GM19035 (cell line): ENCODE measurements at regions not wholly inside any gene's neighbourhood (a gene's known extent, or its start where the extent isn't known, plus 50 kb on each side); places are given as distances from the start of the nearest gene placed in this dataset.
"Not testable (repeated sequence)": the region's sequence is repeated elsewhere in the genome, so short reads cannot be mapped to it uniquely, and the experiment has no call there.

Source experiments
- ATAC-seq: cut with Tn5 transposase; IDR thresholded peaks from one replicate; pipeline ENCODE4 v1.9.1; 2021; ENCODE audit not compliant: unreplicated experiment

DNA sequence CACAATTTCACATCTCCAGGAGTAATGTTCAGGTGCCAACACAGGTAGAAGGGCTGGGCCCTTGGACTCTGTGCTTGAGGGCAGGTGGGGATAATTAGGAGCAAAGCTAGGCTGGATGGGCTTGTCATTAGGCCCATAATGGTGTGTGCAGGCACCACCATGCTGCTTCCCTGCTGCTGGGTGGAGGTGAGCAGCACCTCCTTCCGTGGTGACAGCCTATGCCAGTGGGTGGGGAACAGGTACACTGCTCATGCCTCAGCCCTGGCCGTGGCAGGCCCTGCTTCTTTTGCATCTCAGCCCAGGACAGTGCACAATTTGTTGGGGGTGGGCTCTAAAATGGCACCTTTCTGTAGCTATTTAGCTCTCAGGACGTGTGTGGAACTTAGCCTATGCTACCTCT is 955.5 kb downstream of the TMTC2 start:
- no peak for ATAC-seq

DNA sequence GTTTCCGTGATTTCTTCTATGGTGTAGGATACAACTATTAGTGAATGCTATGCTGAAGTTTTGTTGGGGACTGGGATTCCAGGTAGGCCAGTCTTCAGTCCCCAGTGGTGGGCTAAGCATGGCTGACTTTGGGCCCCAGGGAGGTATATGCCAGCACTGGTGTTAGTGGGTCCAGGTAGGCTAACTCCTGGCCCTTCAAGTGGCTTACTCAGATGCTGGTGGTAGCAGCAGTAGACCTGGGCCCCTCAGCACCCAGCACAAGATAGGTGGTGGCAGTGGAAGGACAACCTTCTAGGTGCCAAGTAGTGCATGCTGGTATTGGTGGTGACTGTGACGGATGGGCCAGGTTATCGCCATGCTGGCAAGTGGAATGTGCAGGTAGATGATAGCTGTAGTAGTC is 955.1 kb downstream of the TMTC2 start:
- ATAC-seq = no peak

DNA sequence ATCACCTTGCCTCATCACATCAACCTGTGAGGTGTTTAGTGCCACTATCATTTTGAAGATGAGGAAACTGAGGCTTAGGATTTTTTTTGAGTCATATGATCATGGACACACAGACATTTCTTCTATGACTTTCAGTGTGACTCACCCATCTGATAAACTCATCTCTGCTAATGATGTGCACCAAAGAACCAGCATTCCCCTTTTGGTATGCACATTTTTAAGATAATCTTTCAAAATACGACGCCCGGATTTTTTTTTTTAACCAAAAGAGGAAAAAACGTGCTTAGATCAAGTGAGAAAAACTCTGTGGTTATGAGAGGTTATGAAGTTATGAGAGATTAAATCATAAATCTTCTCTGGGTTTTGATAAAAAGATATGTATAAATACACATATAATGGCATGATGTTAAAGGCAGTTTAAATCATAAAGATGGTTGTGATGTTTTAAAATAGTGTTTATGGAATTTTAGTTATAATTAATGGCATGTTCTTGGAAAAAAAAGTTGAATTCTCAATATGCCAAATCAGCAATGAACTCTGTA is 948.1 kb downstream of the TMTC2 start:
- no peak for ATAC-seq

DNA sequence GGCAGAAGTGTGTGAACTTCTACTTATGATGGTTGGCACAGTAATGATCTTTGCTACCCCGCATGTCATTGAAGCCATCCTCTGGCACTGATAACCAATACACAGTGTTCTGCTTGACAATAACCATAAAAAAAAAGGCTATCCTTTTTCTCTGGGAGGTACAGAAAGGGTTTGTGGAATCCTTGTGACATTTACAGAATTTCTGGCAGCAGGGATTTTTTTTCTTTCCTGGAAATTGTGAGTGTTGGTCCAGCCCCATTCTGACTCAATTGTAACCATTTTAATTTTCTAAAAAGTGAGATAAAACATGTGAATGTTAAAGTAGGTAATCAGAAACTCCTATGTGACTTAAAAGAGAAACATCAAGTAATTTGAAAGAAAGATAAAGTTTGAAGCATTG is 943.8 kb downstream of the TMTC2 start:
- ATAC-seq = no peak

DNA sequence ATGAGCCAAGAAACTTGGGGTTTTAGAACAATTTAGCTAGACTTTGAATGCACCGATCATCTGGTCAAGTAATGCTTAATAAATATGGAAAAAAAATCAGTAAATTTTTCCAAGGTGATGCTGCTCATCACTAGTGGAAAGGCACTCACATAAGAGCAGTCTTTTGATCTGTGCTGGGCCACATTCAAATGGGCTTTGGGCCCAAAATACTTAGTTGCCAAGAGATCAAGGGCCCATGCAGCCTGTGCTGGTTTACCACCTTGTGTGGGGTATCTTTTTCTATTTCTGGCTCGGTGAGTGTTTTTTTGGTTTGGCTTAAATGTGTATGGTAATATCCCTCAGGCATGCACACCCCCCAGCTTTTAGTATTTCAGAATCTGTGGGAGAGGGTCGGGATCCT is 943.2 kb downstream of the TMTC2 start:
- no peak for ATAC-seq

DNA sequence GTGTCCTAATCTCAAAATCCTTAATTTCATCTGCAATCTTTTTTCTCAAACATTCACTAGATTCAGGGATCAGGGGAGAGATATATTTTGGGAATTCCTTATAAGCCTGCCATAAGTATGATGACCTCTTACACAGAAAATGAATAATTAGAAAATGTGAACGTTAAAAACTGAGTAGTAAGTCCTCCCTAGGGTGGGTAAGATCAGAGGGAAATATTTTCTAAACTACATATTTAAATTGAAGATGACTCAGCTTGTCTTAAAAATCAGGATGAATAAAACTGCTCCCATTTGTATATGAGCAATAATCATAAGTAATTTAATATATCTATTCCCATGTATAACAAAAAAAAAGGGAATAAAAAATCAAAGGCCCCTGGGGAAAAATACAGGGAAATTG is 935.5 kb downstream of the TMTC2 start:
- ATAC-seq = no peak

DNA sequence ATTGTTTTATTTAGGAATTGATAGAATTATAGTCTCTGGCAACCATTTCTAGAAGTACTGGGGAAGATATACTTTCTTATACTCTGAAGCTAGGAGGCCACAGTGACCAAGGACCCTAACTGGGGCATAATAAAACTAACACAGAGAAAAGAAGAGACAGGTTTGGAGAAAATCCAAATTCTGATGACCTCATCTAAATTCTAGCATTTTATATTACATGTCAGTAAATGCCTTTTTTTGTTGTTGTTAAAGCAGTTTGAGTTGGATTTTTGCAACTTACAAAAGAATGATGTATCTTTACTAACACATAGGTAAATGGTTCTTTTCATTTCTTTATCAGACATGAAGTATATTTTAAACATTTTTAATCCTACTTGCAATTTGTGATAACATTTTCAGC is 933.3 kb downstream of the TMTC2 start:
- ATAC-seq = no peak

DNA sequence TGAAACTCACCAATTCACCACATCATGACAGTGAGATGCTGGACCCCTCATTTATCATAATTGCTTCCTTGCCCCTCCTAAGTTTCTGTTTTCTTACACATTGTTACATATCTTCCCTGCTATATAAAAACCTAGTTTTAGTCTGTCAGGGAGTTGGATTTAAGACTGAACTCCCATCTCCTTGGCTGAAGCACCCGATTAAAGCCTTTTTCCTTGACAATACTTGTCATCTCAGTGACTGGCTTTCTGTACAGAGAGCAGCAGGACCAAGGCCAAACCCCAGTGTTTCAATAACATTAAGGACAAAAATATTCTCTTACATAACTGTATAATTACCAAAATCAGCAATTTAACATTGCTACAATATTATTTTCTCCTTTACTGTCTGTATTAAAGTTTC is 928.4 kb downstream of the TMTC2 start:
- ATAC-seq = no peak

DNA sequence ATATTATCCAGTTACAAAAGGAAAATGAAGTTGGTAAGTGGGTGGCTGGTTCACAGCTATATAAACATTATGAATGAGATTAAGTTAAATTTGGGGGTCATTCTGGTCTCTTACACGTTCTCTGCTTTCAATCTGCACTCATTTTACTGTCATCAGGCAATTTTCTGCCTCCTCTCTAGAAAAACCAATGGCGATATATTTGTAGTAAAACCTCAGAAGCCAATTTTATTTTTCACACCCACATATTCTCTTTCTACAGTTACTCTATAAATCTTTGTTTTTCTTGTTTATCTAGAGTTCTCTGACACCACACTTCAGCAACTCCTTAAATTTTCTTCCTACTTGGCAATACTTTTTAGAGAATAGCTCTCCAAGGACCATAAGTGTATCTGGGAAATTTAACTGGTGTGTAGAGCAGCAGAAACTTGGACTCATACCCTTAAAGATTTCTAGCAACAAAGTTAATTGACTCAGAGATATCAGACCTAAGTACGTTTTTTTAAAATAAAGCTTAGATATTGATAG is 926.9 kb downstream of the TMTC2 start:
- no peak for ATAC-seq

DNA sequence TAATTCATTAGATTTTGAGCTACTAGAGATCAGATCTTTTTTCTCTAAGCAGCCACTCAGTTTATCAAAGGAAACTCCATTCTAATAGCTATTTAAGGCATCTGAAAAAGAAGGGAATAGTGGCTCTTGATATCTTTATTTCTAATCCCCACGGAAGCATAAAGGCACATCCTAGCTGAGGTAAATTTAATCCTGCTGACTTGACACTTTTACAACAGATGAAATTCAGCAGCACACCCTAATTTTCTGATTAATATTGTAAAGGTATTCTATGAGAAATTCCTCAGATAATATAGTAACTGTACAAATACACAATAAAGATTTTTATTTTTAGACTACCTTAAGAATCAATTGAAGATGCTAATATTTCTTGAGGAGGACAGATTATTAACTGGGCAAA is 916.4 kb downstream of the TMTC2 start:
- no peak for ATAC-seq

DNA sequence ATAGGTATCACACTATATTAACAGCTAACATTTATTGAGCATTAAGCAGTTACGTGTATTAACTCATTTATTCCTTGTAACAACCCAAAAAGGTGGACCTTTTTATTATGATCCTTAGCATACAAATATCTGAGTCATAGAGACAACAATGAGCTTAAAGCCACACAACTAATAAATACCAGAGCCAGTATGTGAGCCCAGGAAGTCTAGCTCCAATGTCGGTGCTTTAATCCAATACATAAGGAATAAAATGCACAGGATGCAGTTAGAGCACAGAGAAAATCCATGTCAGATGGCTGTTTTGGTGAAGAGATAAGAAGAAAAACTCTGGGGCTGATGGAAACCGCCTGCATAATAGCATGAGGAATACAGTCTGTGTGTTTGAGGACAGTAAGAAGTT is 888.6 kb downstream of the TMTC2 start:
- no peak for ATAC-seq

DNA sequence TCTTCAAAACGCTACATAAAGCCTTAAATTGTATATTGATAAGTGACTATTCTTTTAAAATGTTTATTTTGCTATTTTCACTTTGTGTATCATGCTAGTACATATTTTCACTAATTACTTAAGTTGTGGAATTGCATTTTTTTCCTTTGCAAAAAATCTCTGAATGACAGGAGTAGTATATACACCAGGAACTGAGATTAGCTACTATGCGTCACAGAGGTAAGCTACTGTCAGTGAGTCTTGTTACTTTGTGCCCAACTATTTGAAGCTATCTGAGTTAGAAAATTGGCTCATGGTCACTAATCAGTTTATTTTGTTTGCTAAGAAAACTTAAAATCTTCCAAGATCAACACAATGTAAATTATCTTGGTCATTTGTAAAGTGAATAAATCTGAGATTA is 887.4 kb downstream of the TMTC2 start:
- no peak for ATAC-seq

DNA sequence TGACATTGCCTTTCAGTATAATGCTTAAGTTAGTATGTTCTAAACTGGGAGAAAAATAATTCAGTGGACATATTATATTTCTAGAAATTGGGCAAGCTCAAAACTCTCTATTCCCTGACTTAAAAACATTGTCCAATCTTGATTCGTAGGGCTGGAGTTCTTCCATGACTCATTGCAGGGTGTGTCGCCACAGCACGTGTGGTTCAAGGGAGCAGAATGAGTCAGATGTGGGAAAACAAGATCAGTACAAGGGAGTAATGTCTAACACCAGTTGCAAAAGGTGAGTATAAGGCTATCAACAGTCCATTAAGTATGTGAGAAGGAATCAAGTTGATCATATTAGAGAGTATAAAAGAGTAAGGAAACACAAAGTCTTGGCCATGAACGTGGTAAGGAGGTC is 887.0 kb downstream of the TMTC2 start:
- ATAC-seq = no peak

DNA sequence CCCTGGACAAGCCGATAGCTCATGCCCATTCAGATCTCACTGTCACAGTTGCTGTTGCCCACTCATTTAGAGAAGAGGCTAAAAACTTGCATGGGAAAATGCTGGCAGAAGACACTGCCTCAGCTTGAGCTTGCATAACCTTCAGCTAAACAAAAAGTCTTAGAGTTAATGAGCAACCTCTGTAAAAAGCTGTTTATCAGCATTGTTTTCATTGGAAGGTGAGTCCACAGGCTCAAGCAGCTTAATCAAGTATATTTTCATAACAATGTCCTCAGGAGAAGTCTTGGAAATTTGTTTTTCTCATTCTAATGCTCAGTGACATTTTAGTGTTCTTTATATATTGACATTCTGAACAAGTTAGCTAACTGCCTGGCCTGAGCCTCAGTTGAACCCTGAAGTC is 872.9 kb downstream of the TMTC2 start:
- ATAC-seq = no peak

DNA sequence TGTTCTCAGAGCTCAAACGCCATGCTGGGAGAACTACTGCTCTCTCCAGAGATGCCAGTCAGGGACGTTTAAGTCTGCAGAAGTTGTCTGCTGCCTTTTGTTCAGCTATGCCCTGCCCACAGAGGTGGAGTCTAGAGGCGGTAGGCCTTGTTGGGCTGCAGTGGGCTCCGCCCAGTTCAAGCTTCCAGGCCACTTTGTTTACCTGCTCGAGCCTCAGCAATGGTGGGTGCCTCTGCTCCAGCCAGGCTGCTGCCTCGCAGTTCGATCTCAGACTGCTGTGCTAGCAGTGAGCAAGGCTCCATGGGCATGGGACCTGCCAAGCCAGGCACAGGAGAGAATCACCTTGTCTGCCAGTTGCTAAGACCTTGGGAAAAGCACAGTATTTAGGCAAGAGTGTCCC is 869.3 kb downstream of the TMTC2 start:
- ATAC-seq = not testable (repeated sequence)

DNA sequence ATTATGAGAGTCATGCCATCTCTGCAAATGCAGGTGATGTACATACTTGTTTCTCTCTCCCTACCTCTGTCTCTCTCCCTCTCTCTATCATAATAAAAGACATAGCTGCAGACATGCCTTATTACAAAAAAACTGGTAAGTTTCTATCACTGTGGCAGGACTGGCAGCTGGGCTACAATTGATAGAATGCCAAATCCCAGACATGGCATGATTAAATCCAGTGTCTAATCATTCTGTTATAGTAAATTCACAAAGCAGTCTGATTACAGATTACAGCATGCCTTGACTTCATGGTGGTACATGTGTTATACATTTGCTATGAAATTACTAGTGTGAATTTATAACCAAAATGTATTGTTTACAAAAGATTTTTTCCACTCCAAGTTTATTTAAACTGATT is 854.7 kb downstream of the TMTC2 start:
- no peak for ATAC-seq

DNA sequence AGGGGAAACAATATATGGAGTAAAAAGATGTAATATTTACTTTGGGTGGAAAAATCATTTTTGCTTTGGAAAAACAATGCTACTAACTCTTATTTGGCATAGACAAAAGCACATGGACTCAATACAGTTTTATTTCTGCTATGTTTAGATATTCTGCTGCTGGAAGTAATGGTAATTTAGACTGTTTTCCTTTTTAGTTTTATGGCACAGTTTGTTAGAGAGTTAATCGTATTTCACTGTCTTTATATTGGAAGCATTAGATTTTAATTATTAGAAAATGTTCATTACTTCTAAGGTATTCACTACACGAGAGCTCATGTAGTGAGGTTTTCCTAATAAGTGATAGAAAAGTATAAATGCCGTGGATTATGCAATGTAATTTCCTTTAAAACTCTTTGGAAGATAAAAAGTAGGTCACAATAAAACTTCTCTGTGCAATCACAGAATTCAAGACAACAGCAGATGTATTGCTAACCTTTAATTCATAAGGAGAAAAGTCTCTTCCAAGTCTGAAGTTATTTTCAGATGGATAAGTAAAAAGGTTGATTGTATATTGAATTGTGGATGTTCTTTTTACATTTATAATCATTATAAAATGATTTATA is 851.8 kb downstream of the TMTC2 start:
- no peak for ATAC-seq

DNA sequence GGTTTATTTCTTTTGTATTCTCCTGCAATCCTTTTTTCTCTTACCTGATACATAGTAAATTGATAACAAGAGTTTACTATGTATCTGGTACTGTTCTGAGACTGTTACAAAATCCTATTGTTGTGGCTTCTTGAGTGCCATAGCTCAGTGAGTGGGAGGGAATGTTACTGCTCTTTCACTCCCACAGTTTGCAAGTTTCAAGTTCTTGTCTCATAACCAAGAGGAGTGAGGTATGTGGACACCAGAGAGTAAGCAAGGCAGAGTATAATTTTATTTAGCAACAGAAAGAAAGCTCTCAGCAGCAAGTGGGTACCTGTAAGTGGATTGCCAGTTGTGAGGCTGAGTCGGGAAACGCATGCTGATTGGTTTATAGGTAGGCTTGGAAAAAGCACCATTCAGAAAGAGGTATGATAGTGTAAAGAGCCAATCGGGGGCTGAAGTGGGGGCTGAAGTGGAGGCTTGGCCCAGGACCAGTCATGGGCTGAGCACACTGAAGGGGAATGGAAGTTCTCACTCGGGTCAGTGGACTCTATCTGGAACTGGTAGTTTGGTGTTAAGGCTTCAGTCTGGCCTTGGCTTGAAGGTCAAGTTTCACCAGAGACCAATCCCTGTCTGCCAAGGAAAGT is 850.8 kb downstream of the TMTC2 start:
- ATAC-seq = no peak

DNA sequence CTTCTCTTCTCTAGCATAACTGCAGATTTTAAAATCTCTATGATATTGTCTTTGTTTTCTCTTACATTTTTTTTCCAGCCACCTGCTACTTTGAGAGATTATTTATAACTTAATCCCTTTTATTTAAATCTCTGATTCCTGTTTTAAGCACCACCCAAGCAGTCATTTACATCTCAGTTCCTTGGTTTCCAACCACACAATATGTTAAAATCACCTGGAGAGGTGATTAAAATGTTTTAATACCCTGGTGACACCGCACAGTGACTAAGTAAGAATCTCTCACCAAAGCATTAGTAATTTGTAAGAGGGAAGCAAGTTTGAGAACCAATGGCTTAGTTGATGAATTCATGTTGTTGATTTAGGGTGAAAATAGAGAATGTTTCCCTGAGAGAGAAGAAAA is 849.8 kb downstream of the TMTC2 start:
- ATAC-seq = no peak

DNA sequence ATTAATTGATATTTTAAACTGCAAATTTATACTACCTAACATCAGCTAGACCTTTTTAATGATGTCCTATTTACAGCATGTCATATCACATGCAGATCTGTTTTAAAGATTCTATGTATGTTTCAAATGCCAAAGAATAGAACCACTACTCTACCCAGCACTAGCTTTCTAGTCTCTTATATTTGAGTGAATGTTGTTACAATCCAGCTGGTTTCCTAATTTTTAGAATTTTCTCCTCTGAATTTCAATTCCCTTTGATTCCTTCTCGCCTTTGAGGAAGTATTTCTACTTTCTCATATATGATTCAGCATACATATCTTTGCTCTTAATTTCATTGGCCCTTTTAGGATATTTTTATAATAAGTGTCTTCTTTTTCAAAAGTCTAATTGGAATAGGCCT is 841.9 kb downstream of the TMTC2 start:
- no peak for ATAC-seq

DNA sequence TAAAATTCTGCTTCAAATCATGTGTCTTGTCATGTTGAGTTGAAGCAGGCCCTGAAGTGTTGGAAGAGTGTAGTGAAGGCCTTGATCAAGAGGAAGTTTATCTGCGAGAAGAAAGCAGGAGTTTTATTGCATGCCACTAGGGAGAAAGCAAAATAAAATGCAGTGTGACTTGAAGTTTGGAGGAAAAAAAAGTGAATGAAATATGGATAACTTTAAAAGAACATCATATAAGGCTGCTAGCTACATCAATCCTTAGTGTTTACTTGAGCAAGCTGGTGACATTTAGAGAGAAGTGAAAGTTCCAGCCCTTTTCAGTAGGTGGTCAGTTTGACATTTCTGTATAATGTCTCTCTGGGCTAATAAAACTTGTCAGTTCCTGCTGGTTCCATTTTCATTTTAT is 841.1 kb downstream of the TMTC2 start:
- no peak for ATAC-seq

DNA sequence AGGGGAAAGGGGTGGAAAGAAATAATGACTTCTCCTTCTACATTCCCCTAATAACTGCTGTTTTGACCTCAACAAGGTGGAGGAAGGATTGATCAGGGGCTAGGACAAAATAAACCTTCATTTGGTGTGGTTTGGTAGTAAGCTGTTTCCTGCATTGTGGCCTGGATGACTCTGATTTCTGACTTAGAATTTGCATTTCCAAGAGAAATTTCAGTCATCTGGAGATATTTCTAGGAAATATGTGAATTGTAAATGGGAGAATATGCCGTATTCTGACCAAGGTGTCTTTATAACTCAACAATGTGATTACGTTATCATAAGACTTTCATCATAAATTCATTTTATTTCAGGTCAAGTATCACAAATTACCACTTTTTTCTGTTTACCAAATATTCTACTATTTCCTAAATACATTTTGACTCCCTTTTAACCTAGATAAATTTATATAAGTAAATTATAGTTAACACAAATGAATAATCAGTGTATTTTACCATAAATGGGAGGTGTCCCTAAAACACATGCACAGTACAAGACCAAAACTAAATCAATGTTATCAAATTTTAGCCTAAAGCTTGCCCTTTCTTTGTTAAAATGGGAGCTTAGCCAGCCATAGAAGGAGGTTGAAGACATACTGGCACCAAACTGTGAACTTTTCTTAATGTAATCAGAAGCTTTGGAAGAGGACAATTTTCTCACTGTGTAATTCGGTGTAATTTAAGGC is 828.8 kb downstream of the TMTC2 start:
- ATAC-seq = no peak
